Activated CD4-positive, alpha-beta T cell treated with anti-CD3 and anti-CD28 coated beads, Interleukin-2, amount 10 ng/mL, durations not matched to agents 7 days and 5 days (primary cell): ENCODE measurements at regions not wholly inside any gene's neighbourhood (a gene's known extent, or its start where the extent isn't known, plus 50 kb on each side); places are given as distances from the start of the nearest gene placed in this dataset.
A peak's percentile ranks its signal among the peaks of the same experiment; 100 is the strongest.

ENCODE experiments used
- CTCF ChIA-PET: fragments of 350-600 bp; sonication (Branson Sonifier 250); formaldehyde crosslinking; loops from one replicate; lab custom pipeline; 2021; ENCODE audit warnings: antibody characterized with exemption; lab: Charles Lee
- POLR2A ChIA-PET: fragments of 350-600 bp; sonication (Branson Sonifier 250); formaldehyde crosslinking; loops from one replicate; lab custom pipeline; 2021; ENCODE audit warnings: antibody characterized with exemption; lab: Charles Lee
- DNase-seq: peaks from one replicate; pipeline ENCODE4 v3.0.0-alpha.2; 2020
- H3K27ac Mint-ChIP-seq: one replicate; pipeline ENCODE4 v1.8.0; 2021; ENCODE audit warnings: mild to moderate bottlenecking, moderate library complexity, mixed read lengths
- H3K27me3 Mint-ChIP-seq: one replicate; pipeline ENCODE4 v1.8.0; 2021; ENCODE audit warnings: mixed read lengths
- H3K36me3 Mint-ChIP-seq: one replicate; pipeline ENCODE4 v1.8.0; 2021; ENCODE audit warnings: low read depth, mixed read lengths
- H3K4me1 Mint-ChIP-seq: one replicate; pipeline ENCODE4 v1.8.0; 2021; ENCODE audit warnings: mixed read lengths
- H3K4me3 Mint-ChIP-seq: one replicate; pipeline ENCODE4 v1.8.0; 2021; ENCODE audit warnings: mild to moderate bottlenecking, moderate library complexity, mixed read lengths
- H3K9me3 Mint-ChIP-seq: one replicate; pipeline ENCODE4 v1.8.0; 2021; ENCODE audit warnings: mixed read lengths

- no peak overlapping the region for H3K27ac Mint-ChIP-seq
- ChIA-PET POLR2A (no interaction called here), CTCF (no interaction called here)
- H3K4me1 Mint-ChIP-seq: peaks cover 2% of the 10 kb centered on the region
- DNase-seq: no peak
- H3K4me3 Mint-ChIP-seq: no peak overlapping the region
- H3K9me3 Mint-ChIP-seq: no peaks in the 10 kb centered on the region
- no peaks in the 10 kb centered on the region for H3K36me3 Mint-ChIP-seq
- peaks cover 25% of the 10 kb centered on the region for H3K27me3 Mint-ChIP-seq
Observed at GRCh38 chr7:115478426-115478825, 552.1 kb downstream of the TFEC start.

- Mint-ChIP-seq H3K4me3 (peak overlapping the region; percentile 21), H3K36me3 (no peaks in the 10 kb centered on the region), H3K9me3 (no peaks in the 10 kb centered on the region), H3K4me1 (peaks cover 2% of the 10 kb centered on the region), H3K27me3 (peaks cover 25% of the 10 kb centered on the region), H3K27ac (no peak overlapping the region)
- CTCF ChIA-PET: no interaction called here
- no peak for DNase-seq
- POLR2A ChIA-PET: no interaction called here
Observed at GRCh38 chr7:115477193-115477651, 553.3 kb downstream of the TFEC start.

GRCh38 chr7:115476671-115477181 lies 553.8 kb downstream of the TFEC start:
- Mint-ChIP-seq H3K4me3 (peak overlapping the region; percentile 21), H3K27me3 (peaks cover 25% of the 10 kb centered on the region), H3K4me1 (peaks cover 2% of the 10 kb centered on the region), H3K9me3 (no peaks in the 10 kb centered on the region), H3K36me3 (no peaks in the 10 kb centered on the region), H3K27ac (no peak overlapping the region)
- CTCF ChIA-PET: interaction anchor here (0.6 kb wide), 1 partner anchor 579 kb away, joined by 6 read pairs; no protein-coding TSS in a partner anchor
- POLR2A ChIA-PET: no interaction called here
- DNase-seq: no peak

- POLR2A ChIA-PET: no interaction called here
- CTCF ChIA-PET: interaction anchor here (0.6 kb wide), 1 partner anchor 578 kb away, joined by 6 read pairs; no protein-coding TSS in a partner anchor
- Mint-ChIP-seq H3K4me1 (peaks cover 2% of the 10 kb centered on the region), H3K4me3 (no peak overlapping the region), H3K9me3 (no peaks in the 10 kb centered on the region), H3K27ac (no peak overlapping the region), H3K36me3 (no peaks in the 10 kb centered on the region), H3K27me3 (peaks cover 25% of the 10 kb centered on the region)
- DNase-seq: no peak
Observed at GRCh38 chr7:115475761-115476385, 554.0 kb downstream of the MDFIC start.

GRCh38 chr7:115475206-115475605 lies 553.3 kb downstream of the MDFIC start:
- Mint-ChIP-seq H3K4me3 (no peak overlapping the region), H3K9me3 (no peaks in the 10 kb centered on the region), H3K27ac (no peak overlapping the region), H3K27me3 (peaks cover 25% of the 10 kb centered on the region), H3K4me1 (peaks cover 2% of the 10 kb centered on the region), H3K36me3 (no peaks in the 10 kb centered on the region)
- ChIA-PET POLR2A (no interaction called here), CTCF (no interaction called here)
- DNase-seq: no peak

GRCh38 chr7:115474137-115474536 lies 552.2 kb downstream of the MDFIC start:
- Mint-ChIP-seq H3K27me3 (peaks cover 20% of the 10 kb centered on the region), H3K4me3 (no peak overlapping the region), H3K4me1 (peaks cover 2% of the 10 kb centered on the region), H3K9me3 (no peaks in the 10 kb centered on the region), H3K36me3 (no peaks in the 10 kb centered on the region), H3K27ac (no peak overlapping the region)
- ChIA-PET CTCF (no interaction called here), POLR2A (no interaction called here)
- DNase-seq: no peak

- no peak overlapping the region for H3K4me3 Mint-ChIP-seq
- no peaks in the 10 kb centered on the region for H3K9me3 Mint-ChIP-seq
- no peak overlapping the region for H3K27ac Mint-ChIP-seq
- ChIA-PET CTCF (no interaction called here), POLR2A (no interaction called here)
- peaks cover 10% of the 10 kb centered on the region for H3K27me3 Mint-ChIP-seq
- DNase-seq: no peak
- H3K4me1 Mint-ChIP-seq: no peaks in the 10 kb centered on the region
- no peaks in the 10 kb centered on the region for H3K36me3 Mint-ChIP-seq
Observed at GRCh38 chr7:115471891-115472290, 550.0 kb downstream of the MDFIC start.

- Mint-ChIP-seq H3K27ac (no peak overlapping the region), H3K27me3 (peaks cover 2% of the 10 kb centered on the region), H3K36me3 (no peaks in the 10 kb centered on the region), H3K4me1 (no peaks in the 10 kb centered on the region), H3K4me3 (no peak overlapping the region), H3K9me3 (no peaks in the 10 kb centered on the region)
- ChIA-PET POLR2A (no interaction called here), CTCF (no interaction called here)
- no peak for DNase-seq
Observed at GRCh38 chr7:115462301-115463015, 540.6 kb downstream of the MDFIC start.

GRCh38 chr7:115449689-115450088 lies 527.8 kb downstream of the MDFIC start:
- Mint-ChIP-seq H3K36me3 (no peaks in the 10 kb centered on the region), H3K9me3 (no peaks in the 10 kb centered on the region), H3K4me1 (no peaks in the 10 kb centered on the region), H3K4me3 (no peak overlapping the region), H3K27ac (no peak overlapping the region), H3K27me3 (no peaks in the 10 kb centered on the region)
- ChIA-PET CTCF (no interaction called here), POLR2A (no interaction called here)
- no peak for DNase-seq

- ChIA-PET POLR2A (no interaction called here), CTCF (no interaction called here)
- Mint-ChIP-seq H3K4me1 (no peaks in the 10 kb centered on the region), H3K27ac (no peak overlapping the region), H3K27me3 (no peaks in the 10 kb centered on the region), H3K36me3 (no peaks in the 10 kb centered on the region), H3K9me3 (no peaks in the 10 kb centered on the region), H3K4me3 (no peak overlapping the region)
- DNase-seq: no peak
Observed at GRCh38 chr7:115447495-115447894, 525.6 kb downstream of the MDFIC start.

- no peaks in the 10 kb centered on the region for H3K36me3 Mint-ChIP-seq
Observed at GRCh38 chr7:115441033-115441432, 519.1 kb downstream of the MDFIC start.

GRCh38 chr7:115435178-115435577 lies 513.3 kb downstream of the MDFIC start:
- Mint-ChIP-seq H3K27ac (no peak overlapping the region), H3K9me3 (no peaks in the 10 kb centered on the region), H3K27me3 (no peaks in the 10 kb centered on the region), H3K4me1 (no peaks in the 10 kb centered on the region), H3K4me3 (no peak overlapping the region), H3K36me3 (no peaks in the 10 kb centered on the region)
- CTCF ChIA-PET: no interaction called here
- POLR2A ChIA-PET: no interaction called here
- DNase-seq: no peak

More at GRCh38 chr7:115441033-115441432, 519.1 kb downstream of the MDFIC start:
- Mint-ChIP-seq H3K4me1 (no peaks in the 10 kb centered on the region), H3K9me3 (no peaks in the 10 kb centered on the region), H3K27ac (no peak overlapping the region), H3K4me3 (no peak overlapping the region), H3K27me3 (peaks cover 3% of the 10 kb centered on the region)
- no peak for DNase-seq
- POLR2A ChIA-PET: no interaction called here
- CTCF ChIA-PET: no interaction called here

- no peaks in the 10 kb centered on the region for H3K9me3 Mint-ChIP-seq
- no peaks in the 10 kb centered on the region for H3K27me3 Mint-ChIP-seq
- H3K4me1 Mint-ChIP-seq: no peaks in the 10 kb centered on the region
- H3K4me3 Mint-ChIP-seq: no peak overlapping the region
- ChIA-PET POLR2A (no interaction called here), CTCF (interaction anchor here (1.0 kb wide), 1 partner anchor 14 kb away, joined by 3 read pairs; no protein-coding TSS in a partner anchor)
- no peak overlapping the region for H3K27ac Mint-ChIP-seq
- no peak for DNase-seq
- H3K36me3 Mint-ChIP-seq: no peaks in the 10 kb centered on the region
Observed at GRCh38 chr7:115429918-115430317, 508.0 kb downstream of the MDFIC start.
